ENCODE measurements at regions not wholly inside any gene's neighbourhood (a gene's known extent, or its start where the extent isn't known, plus 50 kb on each side); places are given as distances from the start of the nearest gene placed in this dataset.

GRCh38 chr20:22456109-22456508 lies 128.3 kb downstream of the FOXA2 start:
- no peak for TF ChIP-seq CTCF (IDR thresholded peaks at IDR 0.05)
- DNase-seq: no peak
- no peak for ATAC-seq
- peaks cover 0 to 4% (median 2%) of the 10 kb centered on the region in 3 donors for H3K27me3 ChIP-seq (ENCODE audit: insufficient read depth in 3 of 3, low read length in 2 of 3)
- H3K36me3 ChIP-seq (ENCODE audit: insufficient read depth in 1 of 2, low read depth in 1 of 2): no peaks in the 10 kb centered on the region
- no peak overlapping the region for H3K4me3 ChIP-seq
- intact Hi-C loops (cut with DNase I): loop anchor here in 1 of 2 donors (10.0 kb wide), 1 partner anchor 229 kb away; no protein-coding TSS in a partner anchor
- H3K27ac ChIP-seq: no peak overlapping the region
- 53 to 56% (median 54%) methylated on average over 3 of the region's 3 CpGs for WGBS, 3 donors
- no peaks in the 10 kb centered on the region for H3K9me3 ChIP-seq
- no peaks in the 10 kb centered on the region for H3K4me1 ChIP-seq

GRCh38 chr20:22455259-22455658 lies 129.1 kb downstream of the FOXA2 start:
- Histone ChIP-seq H3K36me3 (ENCODE audit: insufficient read depth in 1 of 2, low read depth in 1 of 2) (no peaks in the 10 kb centered on the region), H3K9me3 (no peaks in the 10 kb centered on the region), H3K27me3 (ENCODE audit: insufficient read depth in 3 of 3, low read length in 2 of 3) (peaks cover 2 to 4% (median 2%) of the 10 kb centered on the region in 3 donors), H3K4me1 (no peaks in the 10 kb centered on the region), H3K4me3 (no peak overlapping the region), H3K27ac (no peak overlapping the region)
- no peak for ATAC-seq
- intact Hi-C loops (cut with DNase I): loop anchor here in 1 of 2 donors (10.0 kb wide), 1 partner anchor 230 kb away; no protein-coding TSS in a partner anchor
- DNase-seq: no peak
- no peak for TF ChIP-seq CTCF (IDR thresholded peaks at IDR 0.05)
- WGBS, 3 donors: 68 to 86% (median 74%) methylated on average over 6 of the region's 6 CpGs

- H3K27me3 ChIP-seq (ENCODE audit: insufficient read depth in 3 of 3, low read length in 2 of 3): peaks cover 2 to 4% (median 2%) of the 10 kb centered on the region in 3 donors
- intact Hi-C loops (cut with DNase I): loop anchor here in 1 of 2 donors (10.0 kb wide), 1 partner anchor 231 kb away; no protein-coding TSS in a partner anchor
These were observed 130.9 kb downstream of the FOXA2 start for GRCh38 chr20:22453244-22454080.

DNA sequence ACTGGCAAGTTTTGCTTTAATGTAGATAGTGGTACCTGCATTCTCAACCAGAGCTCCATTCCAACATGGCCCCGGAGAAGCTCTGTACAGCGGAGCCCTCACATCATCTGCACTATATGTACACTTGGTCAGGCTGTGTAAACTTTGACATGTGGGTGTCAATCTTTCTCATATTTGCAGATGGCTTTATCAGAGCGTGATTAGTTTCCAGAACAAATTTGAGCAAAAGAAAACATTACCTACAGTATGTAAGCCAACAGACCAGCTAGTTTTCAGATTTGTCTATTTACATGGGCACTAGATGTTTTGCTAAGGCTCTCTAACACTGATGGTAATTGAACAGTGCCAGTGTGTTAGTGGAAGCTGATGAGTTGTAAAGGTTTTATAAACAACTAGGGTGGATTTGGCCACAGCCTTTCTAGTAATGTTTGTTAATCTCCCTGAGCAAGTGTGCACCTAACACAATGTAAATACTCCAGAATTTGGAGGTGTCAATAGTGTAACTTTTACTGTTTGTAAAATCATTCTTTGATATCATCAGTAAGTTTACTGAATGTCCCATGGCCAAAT lies 131.8 kb downstream of the FOXA2 start:
- WGBS, 3 donors: 90 to 99% (median 91%) methylated on average over 3 of the region's 3 CpGs
- ATAC-seq: no peak
- H3K4me3 ChIP-seq: no peak overlapping the region
- no peaks in the 10 kb centered on the region for H3K36me3 ChIP-seq (ENCODE audit: insufficient read depth in 1 of 2, low read depth in 1 of 2)
- H3K9me3 ChIP-seq: no peaks in the 10 kb centered on the region
- no peak for DNase-seq
- H3K4me1 ChIP-seq: no peaks in the 10 kb centered on the region
- TF ChIP-seq CTCF (IDR thresholded peaks at IDR 0.05): no peak
- no peak overlapping the region for H3K27ac ChIP-seq
- peaks cover 2 to 4% (median 2%) of the 10 kb centered on the region in 3 donors for H3K27me3 ChIP-seq (ENCODE audit: insufficient read depth in 3 of 3, low read length in 2 of 3)
- intact Hi-C loops (cut with DNase I): loop anchor here in 1 of 2 donors (10.0 kb wide), 1 partner anchor 232 kb away; no protein-coding TSS in a partner anchor

More at GRCh38 chr20:22453244-22454080, 130.9 kb downstream of the FOXA2 start:
- WGBS, 3 donors: 71 to 79% (median 75%) methylated on average over 12 of the region's 12 CpGs
- Histone ChIP-seq H3K36me3 (ENCODE audit: insufficient read depth in 1 of 2, low read depth in 1 of 2) (no peaks in the 10 kb centered on the region), H3K4me1 (no peaks in the 10 kb centered on the region), H3K4me3 (no peak overlapping the region), H3K9me3 (no peaks in the 10 kb centered on the region), H3K27ac (no peak overlapping the region)
- ATAC-seq (no peak), DNase-seq (no peak)
- TF ChIP-seq CTCF (IDR thresholded peaks at IDR 0.05): peak; percentile 46
